Pancreas (tissue), 10 donors: ENCODE measurements at regions not wholly inside any gene's neighbourhood (a gene's known extent, or its start where the extent isn't known, plus 50 kb on each side); places are given as distances from the start of the nearest gene placed in this dataset.

Source experiments
- ATAC-seq, 4 donors: fragments of 200-7000 bp; cut with Tn5 transposase; one replicate each; pipeline versions ENCODE4 v1.8.0 to v1.9.1; 2020; ENCODE audit warnings: mild to moderate bottlenecking in 4 of 4, moderate library complexity in 4 of 4
- DNase-seq, 6 donors: peaks; one replicate each; pipeline ENCODE4 v3.0.0-alpha.2; 2020
- FAIRE-seq: peaks from 2 replicates; lab custom pipeline; 2012; peaks lifted over from hg19 to GRCh38; lab: Jason Lieb, UNC
- H3K27ac ChIP-seq, 4 donors: fragments of 200-600 bp; sonication (generic); 1 replicate in 3 of 4; 2 replicates in 1 of 4; pipeline versions ENCODE4 v1.5.0 to v1.8.0; 2020
- H3K27me3 ChIP-seq, 4 donors: fragments of 200-600 bp; one replicate each; pipeline ENCODE4 v1.8.0; 2021
- H3K36me3 ChIP-seq, 3 donors: fragments of 200-600 bp; sonication (generic) in 1 of 3; one replicate each; pipeline versions ENCODE4 v1.5.0 to v1.8.0; 2020 to 2021
- H3K4me1 ChIP-seq, 3 donors: fragments of 200-600 bp; one replicate each; pipeline ENCODE4 v1.8.0; 2021
- H3K4me3 ChIP-seq, 4 donors: fragments of 200-600 bp; sonication (generic) in 2 of 4; one replicate each; pipeline versions ENCODE4 v1.5.0 to v1.8.0; 2020 to 2021
- H3K9me3 ChIP-seq, 4 donors: fragments of 200-600 bp; one replicate each; pipeline ENCODE4 v1.8.0; 2021
- CTCF ChIP-seq, 4 donors: fragments of 200-600 bp; sonication (generic) in 3 of 4; IDR thresholded peaks; one replicate each; pipeline versions ENCODE4 v1.5.0 to v1.8.0; 2021; ENCODE audit warnings: antibody characterized with exemption in 4 of 4
- WGBS, 2 donors: extraction: QIAGEN DNeasy Blood & Tissue Kit; methylation state at CpG; one replicate each; pipeline ENCODE4 v1.1.7; 2013; 5-methylcytosine and 5-hydroxymethylcytosine counted together
- intact Hi-C, 3 donors: fragments of 100-400 bp; cut with DNase I; formaldehyde crosslinking; loops; one replicate each; pipeline versions ENCODE4 v1.11.1 to v1.14.2; 2022
- donor health status: healthy with polysubstance abuse.
- donor health status: DM: no; HTN: no; CAD: no; lungs with moderate emphysema.
- donor health status: DM: no; HTN: no; CAD: no.
- donor health status: control.
- donor health status: control.
- donor health status: Bipolar disorder and iron deficiency.
- donor health status: DM: yes; HTN: yes; CAD: no.
- donor health status: DM: no; HTN: no; CAD: no.
- donor health status: DM: no; HTN: no; CAD: no.
- donor health status: DM: yes; HTN: yes; CAD: no.

DNA sequence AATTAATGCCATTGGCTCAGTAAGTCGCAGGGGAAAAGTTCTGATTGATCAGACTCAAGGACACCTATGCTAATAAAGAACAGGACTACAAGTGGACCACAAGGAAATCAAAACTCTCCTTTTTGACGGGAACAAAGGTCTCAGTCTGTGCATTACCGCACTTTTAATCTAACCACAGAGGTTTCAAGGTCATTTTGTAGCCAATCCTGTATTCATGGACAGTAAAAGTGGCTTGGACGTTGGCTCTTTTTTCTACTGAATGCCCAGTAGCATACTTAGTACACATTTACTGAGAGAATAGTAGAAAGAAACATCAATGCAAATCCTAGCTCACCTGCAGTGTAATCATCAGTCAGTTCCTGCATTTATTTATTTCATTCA is 471.9 kb downstream of the PID1 start:
- ATAC-seq: peak in 2 of 4 donors; percentile 54 to 72

DNA sequence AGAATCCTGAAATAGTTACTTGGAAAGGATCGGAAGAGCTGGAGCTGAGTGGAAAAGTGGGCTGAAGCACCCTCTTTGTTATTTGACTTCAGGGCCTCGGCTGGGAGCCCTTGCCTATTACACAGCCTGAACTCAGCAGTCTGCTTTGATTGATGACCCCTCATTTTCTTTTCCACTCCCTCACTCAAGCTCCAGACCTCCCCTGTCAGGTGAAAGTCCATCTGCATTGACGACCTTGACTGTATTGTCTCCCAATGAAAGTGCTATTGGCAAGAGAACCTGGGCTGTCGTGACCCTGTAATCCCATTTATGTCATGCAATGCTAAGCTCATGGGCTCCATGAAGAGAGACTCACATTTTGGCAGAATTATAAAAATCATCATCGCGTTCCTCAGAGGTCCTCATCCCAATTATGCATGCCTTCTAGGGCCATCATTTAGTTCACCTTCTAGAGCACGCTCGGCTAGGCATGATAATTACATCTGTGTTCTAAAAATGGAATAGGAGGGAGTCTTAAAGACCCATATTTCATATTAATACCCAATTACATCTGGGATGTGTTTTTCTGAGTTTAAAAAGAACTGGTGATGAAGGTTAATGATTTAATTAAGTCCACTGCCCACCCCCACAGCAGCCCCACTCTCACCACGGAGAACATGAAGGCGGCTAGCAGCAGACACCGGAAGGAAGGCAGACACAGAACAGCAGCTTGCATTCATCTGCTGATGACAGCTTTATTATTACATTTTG is 472.5 kb downstream of the PID1 start:
- no peaks in the 10 kb centered on the region for H3K36me3 ChIP-seq
- no peak for TF ChIP-seq CTCF (IDR thresholded peaks at IDR 0.05)
- DNase-seq (peak in 2 of 6 donors; percentile 4 to 12), FAIRE-seq (no peak), ATAC-seq (peak in 3 of 4 donors; percentile 38 to 73 (median 68))
- intact Hi-C loops: no loop called here
- no peaks in the 10 kb centered on the region for H3K27me3 ChIP-seq
- 30 to 31% methylated on average over 11 of the region's 11 CpGs for WGBS, 2 donors
- H3K4me1 ChIP-seq: no peaks in the 10 kb centered on the region
- H3K9me3 ChIP-seq: no peaks in the 10 kb centered on the region
- no peak overlapping the region for H3K4me3 ChIP-seq
- H3K27ac ChIP-seq: peak overlapping the region in 1 of 4 donors; percentile 20

More for the DNA sequence above, 471.9 kb downstream of the PID1 start:
- no peak for DNase-seq
- no peak for TF ChIP-seq CTCF (IDR thresholded peaks at IDR 0.05)
- WGBS, 2 donors: 10 to 11% methylated on average over 4 of the region's 4 CpGs
- intact Hi-C loops: no loop called here
- H3K36me3 ChIP-seq: no peaks in the 10 kb centered on the region
- H3K27ac ChIP-seq: peak overlapping the region in 1 of 4 donors; percentile 20
- no peaks in the 10 kb centered on the region for H3K4me1 ChIP-seq
- H3K4me3 ChIP-seq: no peak overlapping the region
- no peaks in the 10 kb centered on the region for H3K9me3 ChIP-seq
- no peak for FAIRE-seq
- H3K27me3 ChIP-seq: no peaks in the 10 kb centered on the region

- H3K4me3 ChIP-seq: no peak overlapping the region
- no peaks in the 10 kb centered on the region for H3K27me3 ChIP-seq
- no peak for FAIRE-seq
- no peak for ATAC-seq
- H3K36me3 ChIP-seq: no peaks in the 10 kb centered on the region
- H3K27ac ChIP-seq: no peak overlapping the region
- no peak for DNase-seq
- TF ChIP-seq CTCF (IDR thresholded peaks at IDR 0.05): no peak
- intact Hi-C loops: no loop called here
- H3K4me1 ChIP-seq: no peaks in the 10 kb centered on the region
- H3K9me3 ChIP-seq: no peaks in the 10 kb centered on the region
- 62 to 74% methylated on average over 2 of the region's 2 CpGs for WGBS, 2 donors
These were observed 474.7 kb downstream of the PID1 start for GRCh38 chr2:228796386-228796785.

GRCh38 chr2:228793116-228793515 is 478.0 kb downstream of the PID1 start:
- FAIRE-seq: no peak
- intact Hi-C loops: no loop called here
- no peak for TF ChIP-seq CTCF (IDR thresholded peaks at IDR 0.05)

GRCh38 chr2:228786901-228787300 is 484.2 kb downstream of the PID1 start:
- ATAC-seq (no peak), FAIRE-seq (no peak), DNase-seq (no peak)
- H3K27ac ChIP-seq: no peak overlapping the region
- 60 to 63% methylated on average over 6 of the region's 6 CpGs for WGBS, 2 donors
- no peaks in the 10 kb centered on the region for H3K36me3 ChIP-seq
- H3K27me3 ChIP-seq: no peaks in the 10 kb centered on the region
- no peak for TF ChIP-seq CTCF (IDR thresholded peaks at IDR 0.05)
- intact Hi-C loops: no loop called here
- H3K4me3 ChIP-seq: no peak overlapping the region
- no peaks in the 10 kb centered on the region for H3K9me3 ChIP-seq
- no peaks in the 10 kb centered on the region for H3K4me1 ChIP-seq

More at GRCh38 chr2:228793116-228793515, 478.0 kb downstream of the PID1 start:
- no peak overlapping the region for H3K27ac ChIP-seq
- no peaks in the 10 kb centered on the region for H3K36me3 ChIP-seq
- DNase-seq (no peak), ATAC-seq (no peak)
- no peaks in the 10 kb centered on the region for H3K27me3 ChIP-seq
- no peaks in the 10 kb centered on the region for H3K9me3 ChIP-seq
- H3K4me3 ChIP-seq: no peak overlapping the region
- H3K4me1 ChIP-seq: no peaks in the 10 kb centered on the region
- 46% methylated on average over 2 of the region's 2 CpGs for WGBS, 2 donors
